GM21825 (cell line): ENCODE measurements at regions not wholly inside any gene's neighbourhood (a gene's known extent, or its start where the extent isn't known, plus 50 kb on each side); places are given as distances from the start of the nearest gene placed in this dataset.

Source experiments
- ATAC-seq: cut with Tn5 transposase; IDR thresholded peaks from one replicate; pipeline ENCODE4 v1.9.1; 2021; ENCODE audit warnings: mild to moderate bottlenecking, moderate library complexity; ENCODE audit not compliant: unreplicated experiment

DNA sequence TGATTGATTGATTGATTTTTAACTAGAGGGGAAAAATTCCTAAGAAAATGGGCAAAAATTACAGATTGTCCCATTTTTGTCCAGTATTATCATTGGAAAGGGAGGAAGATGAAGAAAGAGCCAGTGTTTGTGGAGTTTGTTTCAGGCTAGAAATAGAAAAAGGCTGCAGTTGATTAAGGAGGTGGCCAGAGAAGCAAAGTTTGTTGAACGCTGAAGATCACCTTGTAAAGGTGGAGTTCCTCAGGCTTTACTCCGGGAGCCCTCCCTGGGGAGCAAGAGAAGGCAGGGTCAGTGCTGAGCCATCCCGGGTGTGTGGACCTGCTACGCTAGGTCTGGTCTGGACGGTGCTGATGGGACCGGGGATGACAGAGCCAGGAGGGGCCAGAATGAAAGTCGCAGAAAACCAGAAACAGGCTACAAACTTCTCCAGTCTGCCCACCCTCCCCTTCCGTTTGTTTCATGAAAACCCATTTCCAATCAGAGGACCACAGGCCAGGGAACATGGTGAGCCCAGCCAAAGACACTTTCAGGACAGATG is 222.6 kb upstream of the FOXF1 start:
- no peak for ATAC-seq

- no peak for ATAC-seq
These were observed 221.5 kb upstream of the FOXF1 start for GRCh38 chr16:86288716-86289294.

DNA sequence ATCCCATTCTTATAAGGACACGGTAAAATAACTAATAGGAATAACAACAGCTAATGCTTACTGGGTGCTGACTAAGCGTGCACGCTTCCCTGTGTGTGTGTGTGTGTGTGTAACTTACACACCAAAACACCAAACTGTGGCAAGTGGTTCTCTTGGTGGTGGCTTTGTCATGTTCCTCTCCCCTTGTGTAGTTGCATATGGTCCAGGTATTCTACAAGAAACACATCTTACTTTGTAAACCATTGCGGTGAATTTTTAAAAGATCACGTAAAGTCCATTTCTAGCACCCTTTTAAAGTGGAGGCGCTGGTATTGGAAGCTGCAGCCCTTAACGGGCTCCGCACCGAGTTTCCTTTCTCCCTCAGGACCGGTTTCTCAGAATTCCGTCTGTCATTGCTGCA is 221.0 kb upstream of the FOXF1 start:
- ATAC-seq = no peak

GRCh38 chr16:86289907-86290306 is 220.4 kb upstream of the FOXF1 start:
- ATAC-seq = no peak

- ATAC-seq = no peak
These were observed 218.8 kb upstream of the FOXF1 start for GRCh38 chr16:86291491-86291890.

DNA sequence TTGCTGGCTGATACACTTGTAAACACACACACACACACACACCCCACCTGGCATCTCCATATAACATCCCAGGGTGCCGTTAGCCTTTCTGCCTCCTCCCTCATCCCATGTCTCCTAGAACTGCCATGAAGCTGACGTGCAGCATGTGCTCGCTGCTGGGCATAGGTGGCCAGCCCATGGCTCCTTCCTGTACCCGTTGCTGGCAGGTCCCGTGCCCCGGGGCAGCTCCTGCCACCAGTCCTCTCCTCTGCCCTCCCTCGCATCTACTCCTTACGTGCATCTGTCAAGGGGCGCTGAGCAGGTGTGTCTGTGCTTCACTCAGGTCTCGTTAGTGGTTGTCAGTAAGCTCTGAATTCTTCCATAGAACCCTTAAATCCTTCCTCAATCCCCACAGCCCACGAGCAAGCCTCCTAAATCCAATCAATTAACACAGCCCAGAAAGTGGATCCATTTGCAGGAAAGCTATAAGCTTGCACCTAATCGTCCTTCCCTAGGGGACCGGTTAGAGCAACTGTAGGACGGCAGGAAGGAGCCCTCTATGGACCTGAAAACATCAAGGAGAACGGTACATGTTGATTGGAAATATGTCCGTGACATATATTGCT is 218.1 kb upstream of the FOXF1 start:
- no peak for ATAC-seq

GRCh38 chr16:86292942-86293341 is 217.4 kb upstream of the FOXF1 start:
- no peak for ATAC-seq

DNA sequence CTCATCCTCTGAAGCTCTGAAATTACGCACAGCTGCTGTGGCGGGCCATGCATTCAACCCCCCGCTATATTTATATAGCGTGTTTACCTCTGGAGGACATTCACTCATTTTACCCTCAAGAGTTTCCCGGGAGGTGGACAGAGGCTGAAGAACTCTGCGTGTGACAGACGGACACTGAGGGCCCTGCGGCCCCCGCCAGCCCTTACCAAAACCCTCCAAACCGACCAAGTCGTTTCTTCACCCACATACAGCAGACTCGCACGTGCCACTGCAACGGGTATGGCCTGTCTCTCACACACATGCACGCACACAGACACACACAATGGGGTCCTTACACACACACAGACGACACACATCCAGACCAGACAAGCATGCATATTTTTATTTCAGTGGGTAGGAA is 216.4 kb upstream of the FOXF1 start:
- no peak for ATAC-seq

GRCh38 chr16:86294535-86295196 is 215.7 kb upstream of the FOXF1 start:
- no peak for ATAC-seq

DNA sequence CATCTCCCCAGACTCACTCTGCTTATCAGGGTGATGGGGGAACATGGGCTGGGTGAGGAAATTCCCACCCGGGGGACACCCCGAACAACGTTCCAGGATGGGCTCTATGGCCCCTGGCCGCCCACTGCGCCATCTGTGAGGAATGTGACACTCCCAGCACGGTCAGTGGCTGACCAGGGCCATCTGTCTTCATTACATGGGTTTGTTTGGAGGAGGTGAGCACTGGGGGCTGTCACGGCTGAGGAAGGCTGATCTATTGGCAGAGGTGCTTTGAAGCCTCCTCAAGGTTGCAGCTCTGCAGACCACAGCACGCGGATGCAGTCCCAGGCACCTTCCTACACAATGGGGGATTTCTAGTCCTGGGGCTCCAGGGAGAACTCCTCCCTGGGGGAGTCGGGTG is 214.1 kb upstream of the FOXF1 start:
- ATAC-seq = no peak

DNA sequence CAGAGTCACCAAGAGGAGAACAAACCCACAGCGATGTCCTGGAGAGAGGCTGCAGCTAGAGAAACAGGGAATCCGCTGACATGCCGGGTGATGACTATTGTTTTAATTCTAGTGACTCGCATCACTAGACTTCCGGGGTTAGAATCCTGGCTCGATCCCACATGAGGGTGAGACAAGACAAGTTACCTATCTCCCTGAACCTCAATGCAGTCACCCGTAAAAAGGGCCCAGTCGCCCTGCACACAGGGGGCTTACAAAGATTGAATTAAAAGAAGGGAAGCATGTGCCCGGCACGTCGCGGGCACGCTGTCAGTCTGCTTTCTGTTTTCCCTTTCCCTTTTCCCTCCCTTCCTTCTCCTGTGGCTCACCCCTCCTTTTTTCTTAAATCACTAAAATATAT is 212.9 kb upstream of the FOXF1 start:
- no peak for ATAC-seq

- ATAC-seq = no peak
These were observed 212.2 kb upstream of the FOXF1 start for GRCh38 chr16:86297866-86298757.

GRCh38 chr16:86298758-86299134 is 211.6 kb upstream of the FOXF1 start:
- ATAC-seq = no peak

GRCh38 chr16:86299882-86300610 is 210.3 kb upstream of the FOXF1 start:
- ATAC-seq = no peak

DNA sequence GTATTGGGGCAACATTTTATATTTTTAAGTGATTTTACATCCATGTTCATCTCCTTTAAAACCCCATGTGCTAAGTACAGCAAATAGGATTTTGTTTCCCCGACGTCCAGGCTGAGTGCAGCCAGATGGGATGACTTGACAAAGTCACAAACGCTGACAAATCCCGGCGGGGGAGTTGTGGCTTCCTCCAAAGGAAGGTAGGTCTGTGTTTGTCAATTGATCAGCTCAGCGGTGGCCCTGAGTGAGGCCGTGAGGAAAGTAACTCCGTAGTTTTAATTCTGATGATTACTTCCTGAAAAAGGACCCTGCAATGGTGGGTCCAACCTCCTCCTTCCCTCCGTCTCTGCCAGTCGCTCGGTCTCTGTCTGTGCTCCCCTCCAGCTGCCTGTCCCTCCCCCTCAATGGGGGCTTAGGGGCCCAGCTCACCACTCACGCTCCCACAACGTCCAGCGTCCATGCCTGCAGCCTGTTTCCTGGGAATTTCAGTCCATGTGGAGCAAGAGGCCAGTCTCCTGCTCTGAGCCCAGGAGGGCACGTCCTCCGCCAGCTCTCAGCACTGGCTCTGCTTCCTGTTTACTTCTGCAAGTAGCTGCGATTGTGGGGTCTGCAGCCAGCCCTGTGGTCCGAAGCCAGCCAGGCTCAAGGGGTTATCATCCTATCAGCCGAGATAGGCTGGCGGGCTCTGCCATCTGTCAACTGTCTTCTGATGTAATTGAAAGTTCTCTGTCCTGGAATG is 209.4 kb upstream of the FOXF1 start:
- no peak for ATAC-seq

GRCh38 chr16:86302421-86303109 is 207.8 kb upstream of the FOXF1 start:
- no peak for ATAC-seq

DNA sequence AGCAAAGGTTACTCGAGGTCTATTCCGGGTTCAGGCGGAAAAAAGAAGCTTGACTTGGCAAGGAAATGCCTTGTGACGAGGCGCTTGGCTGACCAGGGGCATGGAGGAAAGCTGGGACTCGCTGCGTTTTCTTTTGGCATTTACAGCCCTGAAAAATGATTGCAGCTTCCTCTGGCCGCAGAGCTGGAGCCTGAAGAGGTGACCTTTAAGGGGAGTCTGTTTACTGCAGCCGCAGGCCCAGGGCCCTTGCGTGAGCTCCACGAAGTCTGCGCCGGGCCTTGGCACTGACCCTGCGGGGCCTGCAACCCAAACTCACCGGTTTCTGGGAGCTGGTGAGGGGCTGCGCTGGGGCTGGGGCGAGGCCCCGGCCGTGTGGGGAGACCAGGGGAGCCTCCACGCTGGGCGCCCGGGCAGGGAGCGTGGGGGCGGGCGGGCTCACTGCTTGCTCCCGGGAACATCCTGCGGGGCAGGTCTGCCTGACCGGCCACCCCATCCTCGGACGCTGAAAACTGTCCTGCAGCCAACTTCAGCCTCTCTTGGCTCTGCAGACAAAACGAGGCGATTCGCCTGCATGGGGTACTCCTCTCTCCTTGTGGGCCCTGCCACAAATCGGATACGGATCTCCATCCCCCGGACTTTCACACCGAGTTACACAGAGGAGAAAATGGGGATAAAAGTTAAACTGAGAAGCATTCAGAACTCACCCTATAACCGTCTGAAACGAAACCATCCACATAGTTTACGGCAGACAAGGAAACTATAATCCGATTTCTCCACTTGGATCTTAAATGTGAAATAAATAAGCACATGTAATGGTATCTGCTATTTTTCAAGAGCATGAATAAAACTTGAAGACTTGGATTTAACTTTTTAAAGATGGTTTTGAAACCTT is 206.3 kb upstream of the FOXF1 start:
- no peak for ATAC-seq

GRCh38 chr16:86304868-86305267 is 205.5 kb upstream of the FOXF1 start:
- ATAC-seq = no peak
